GM12878 (cell line): ENCODE measurements at regions not wholly inside any gene's neighbourhood (a gene's known extent, or its start where the extent isn't known, plus 50 kb on each side); places are given as distances from the start of the nearest gene placed in this dataset.

Source experiments
- ATAC-seq: fragments of 200-7000 bp; cut with Tn5 transposase; 3 replicates; pipeline ENCODE4 v1.9.1; 2020; ENCODE audit warnings: mild to moderate bottlenecking, moderate library complexity
- BruUV-seq: library from RNA; stranded (reverse); fragments of 400-500 nt; replicated peaks from 2 replicates; lab custom pipeline; 2021; lab: Mats Ljungman, UMichigan
- CTCF ChIA-PET: fragments of 300-600 bp; sonication (Branson Sonifier 250); formaldehyde crosslinking; extraction: SDS; loops from one replicate; lab custom pipeline; 2021; ENCODE audit warnings: inconsistent platforms; lab: Yijun Ruan, JAX
- POLR2A ChIA-PET: fragments of 350-600 bp; formaldehyde crosslinking; extraction: SDS; loops from one replicate; lab custom pipeline; 2021; ENCODE audit warnings: inconsistent platforms; lab: Charles Lee
- RAD21 ChIA-PET: fragments of 300-600 bp; sonication (Branson Sonifier 250); formaldehyde crosslinking; loops from one replicate; lab custom pipeline; 2023; ENCODE audit warnings: antibody characterized with exemption; ENCODE audit not compliant: unreplicated experiment; lab: Charles Lee
- SMC1A ChIA-PET: fragments of 300-600 bp; sonication (Branson Sonifier 250); formaldehyde crosslinking; loops from one replicate; lab custom pipeline; 2023; ENCODE audit not compliant: unreplicated experiment, uncharacterized antibody; lab: Charles Lee
- DNase-seq: peaks from one replicate; pipeline ENCODE4 v3.0.0-alpha.2; 2011; ENCODE audit warnings: low read depth, low spot score
- FAIRE-seq: peaks from 3 replicates; lab custom pipeline; 2011; peaks lifted over from hg19 to GRCh38; lab: Jason Lieb, UNC
- H2AFZ ChIP-seq: 2 replicates; pipeline ENCODE4 v1.6.0; 2011; ENCODE audit warnings: low read depth, low read length, control low read depth; ENCODE audit not compliant: control insufficient read depth
- H3K27ac ChIP-seq: 2 replicates; pipeline ENCODE4 v1.5.1; 2011; ENCODE audit warnings: control low read depth; ENCODE audit not compliant: control insufficient read depth, insufficient read depth
- H3K27me3 ChIP-seq, 2 experiments: replicated peaks in 1 of 2; 2 replicates each; pipeline versions ENCODE4 v1.6.0 to v1.6.1; 2011; ENCODE audit warnings: low read length in 1 of 2; ENCODE audit not compliant: control insufficient read depth in 2 of 2, insufficient read depth in 2 of 2
- H3K36me3 ChIP-seq, 2 experiments: 2 replicates each; pipeline ENCODE4 v1.5.1; 2011; ENCODE audit warnings: low read length in 1 of 2; ENCODE audit not compliant: control insufficient read depth in 2 of 2, insufficient read depth in 2 of 2
- H3K4me1 ChIP-seq: 2 replicates; pipeline ENCODE4 v1.6.1; 2011; ENCODE audit warnings: mild to moderate bottlenecking, low read length, moderate library complexity, mixed read lengths; ENCODE audit not compliant: control insufficient read depth, insufficient read depth
- H3K4me2 ChIP-seq: 2 replicates; pipeline ENCODE4 v1.6.0; 2011; ENCODE audit warnings: control low read depth; ENCODE audit not compliant: control insufficient read depth, insufficient read depth
- H3K4me3 ChIP-seq: fragments of 200-600 bp; sonication (generic); 2 replicates; pipeline ENCODE4 v1.5.1; 2016
- H3K79me2 ChIP-seq: 2 replicates; pipeline ENCODE4 v1.6.0; 2011; ENCODE audit warnings: low read length; ENCODE audit not compliant: control insufficient read depth, insufficient read depth
- H3K9ac ChIP-seq: 2 replicates; pipeline ENCODE4 v1.8.0; 2011; ENCODE audit warnings: low read length, control low read depth, mixed read lengths; ENCODE audit not compliant: control insufficient read depth, insufficient read depth
- H3K9me3 ChIP-seq: replicated peaks from 3 replicates; pipeline ENCODE4 v1.5.1; 2011; ENCODE audit warnings: mild to moderate bottlenecking, low read length; ENCODE audit not compliant: control insufficient read depth, insufficient read depth
- H4K20me1 ChIP-seq: 2 replicates; pipeline ENCODE4 v1.6.0; 2011; ENCODE audit not compliant: control insufficient read depth, insufficient read depth
- BMI1 ChIP-seq: fragments of 450-650 bp; IDR thresholded peaks from 2 replicates; pipeline ENCODE4 v1.6.1; 2016; ENCODE audit warnings: mild to moderate bottlenecking, moderate library complexity, borderline replicate concordance
- CREB1 ChIP-seq: IDR thresholded peaks from 2 replicates; pipeline ENCODE4 v1.6.1; 2012; ENCODE audit warnings: low read depth, mild to moderate bottlenecking, inconsistent platforms
- CREM ChIP-seq: IDR thresholded peaks from 2 replicates; pipeline ENCODE4 v1.6.1; 2014; ENCODE audit warnings: antibody characterized with exemption, low read depth
- DPF2 ChIP-seq: fragments of 450-650 bp; IDR thresholded peaks from 2 replicates; pipeline ENCODE4 v1.6.1; 2017; ENCODE audit warnings: mild to moderate bottlenecking
- ETV6 ChIP-seq, 2 experiments: fragments of 450-650 bp in 1 of 2; IDR thresholded peaks in 1 of 2; conservative IDR thresholded peaks in 1 of 2; 2 replicates each; pipeline ENCODE4 v1.6.1; 2014; ENCODE audit warnings: antibody characterized with exemption in 1 of 2, borderline replicate concordance in 1 of 2, low read depth in 1 of 2, mild to moderate bottlenecking in 1 of 2, moderate library complexity in 1 of 2
- IRF4 ChIP-seq: IDR thresholded peaks from 2 replicates; pipeline ENCODE4 v1.6.1; 2011; ENCODE audit warnings: low read depth, low read length
- KAT2A ChIP-seq: conservative IDR thresholded peaks from 2 replicates; pipeline ENCODE4 v1.6.1; 2011; ENCODE audit warnings: low read depth, low read length; ENCODE audit not compliant: control insufficient read depth
- NFYB ChIP-seq: IDR thresholded peaks from 2 replicates; pipeline ENCODE4 v1.6.1; 2011; ENCODE audit warnings: low read depth, mild to moderate bottlenecking, low read length, improper control_type of control experiment, moderate library complexity; ENCODE audit not compliant: insufficient read depth
- NR2C2 ChIP-seq: IDR thresholded peaks from 2 replicates; pipeline ENCODE4 v1.6.1; 2011; ENCODE audit warnings: borderline replicate concordance, low read depth; ENCODE audit not compliant: control insufficient read depth, insufficient read length
- PKNOX1 ChIP-seq: fragments of 450-650 bp; IDR thresholded peaks from 2 replicates; pipeline ENCODE4 v1.6.1; 2016; ENCODE audit warnings: mild to moderate bottlenecking
- POLR2AphosphoS5 ChIP-seq: IDR thresholded peaks from 2 replicates; pipeline ENCODE4 v1.6.1; 2011; ENCODE audit warnings: mild to moderate bottlenecking, low read length, inconsistent platforms
- POU2F2 ChIP-seq: IDR thresholded peaks from 3 replicates; pipeline ENCODE4 v1.6.1; 2011; ENCODE audit warnings: low read depth, mild to moderate bottlenecking, low read length, borderline replicate concordance
- SMARCA5 ChIP-seq: fragments of 450-650 bp; IDR thresholded peaks from 2 replicates; pipeline ENCODE4 v1.6.1; 2017; ENCODE audit warnings: mild to moderate bottlenecking
- ZNF384 ChIP-seq: IDR thresholded peaks from 2 replicates; pipeline ENCODE4 v1.6.1; 2012; ENCODE audit warnings: low read depth, mild to moderate bottlenecking, low read length, improper control_type of control experiment, borderline replicate concordance
- WGBS: methylation state at CpG from one replicate; pipeline ENCODE4 v1.1.6; 2016; ENCODE audit warnings: low lambda C conversion rate; ENCODE audit not compliant: insufficient replicate concordance, insufficient coverage; ENCODE audit errors: missing lambda C conversion rate; 5-methylcytosine and 5-hydroxymethylcytosine counted together
- in situ Hi-C: fragments of 300-500 bp; cut with MboI; formaldehyde crosslinking; loops from 9 replicates; pipeline ENCODE4 v1.14.3; 2018; ENCODE audit warnings: mixed read lengths
- intact Hi-C: fragments of 100-400 bp; cut with micrococcal nuclease; formaldehyde crosslinking; loops from one replicate; pipeline ENCODE4 v1.14.2; 2022; ENCODE audit not compliant: unreplicated experiment
- TF ChIP-seq, protein P1 (sequence below): fragments of 450-650 bp; IDR thresholded peaks from 2 replicates; pipeline ENCODE4 v1.6.1; 2014; ENCODE audit warnings: mild to moderate bottlenecking
- TF ChIP-seq, protein P2 (sequence below): fragments of 450-650 bp; IDR thresholded peaks from 2 replicates; pipeline ENCODE4 v1.6.1; 2017; ENCODE audit warnings: low read depth, mild to moderate bottlenecking, moderate library complexity

- no peak for TF ChIP-seq KAT2A
- TF ChIP-seq DPF2: 0 out of 2 replicates have a peak, but pooled peaks have one; percentile 25
- no peak for TF ChIP-seq NR2C2
- 0 out of 2 replicates have a peak, but pooled peaks have one; percentile 24 for TF ChIP-seq IRF4
- no peak for TF ChIP-seq POLR2AphosphoS5
- no peak for TF ChIP-seq CREM
- no peak for TF ChIP-seq ETV6 (conservative IDR thresholded peaks at IDR 0.05 in 1 of 2, IDR thresholded peaks at IDR 0.05 in 1 of 2; ENCODE audit: borderline replicate concordance in 1 of 2, low read depth in 1 of 2)
- no peak for TF ChIP-seq PKNOX1
- TF ChIP-seq NFYB: peak; percentile 78
- TF ChIP-seq, protein P1, sequence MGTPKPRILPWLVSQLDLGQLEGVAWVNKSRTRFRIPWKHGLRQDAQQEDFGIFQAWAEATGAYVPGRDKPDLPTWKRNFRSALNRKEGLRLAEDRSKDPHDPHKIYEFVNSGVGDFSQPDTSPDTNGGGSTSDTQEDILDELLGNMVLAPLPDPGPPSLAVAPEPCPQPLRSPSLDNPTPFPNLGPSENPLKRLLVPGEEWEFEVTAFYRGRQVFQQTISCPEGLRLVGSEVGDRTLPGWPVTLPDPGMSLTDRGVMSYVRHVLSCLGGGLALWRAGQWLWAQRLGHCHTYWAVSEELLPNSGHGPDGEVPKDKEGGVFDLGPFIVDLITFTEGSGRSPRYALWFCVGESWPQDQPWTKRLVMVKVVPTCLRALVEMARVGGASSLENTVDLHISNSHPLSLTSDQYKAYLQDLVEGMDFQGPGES: no peak
- 0 out of 2 replicates have a peak, but pooled peaks have one; percentile 11 for TF ChIP-seq CREB1
These were observed 344.2 kb upstream of the KAZN start (continued) for GRCh38 chr1:14254251-14254650.

DNA sequence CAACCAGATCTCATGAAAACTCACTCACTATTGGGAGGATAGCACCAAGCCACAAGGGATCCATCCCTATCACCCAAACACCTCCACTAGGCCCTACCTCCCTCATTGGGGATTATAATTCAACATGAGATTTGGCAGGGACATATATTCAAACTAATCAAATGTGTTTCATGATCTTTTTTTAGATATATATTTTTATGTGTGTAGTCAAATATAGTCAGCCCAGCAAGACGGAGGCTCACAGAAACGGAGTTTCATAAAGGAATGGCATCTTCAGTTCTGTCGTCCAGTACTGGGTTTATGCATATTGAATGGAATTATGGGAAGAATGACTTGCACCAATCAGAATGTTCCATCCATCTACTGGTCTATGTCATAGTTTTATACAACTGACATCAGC is 343.3 kb upstream of the KAZN start:
- POLR2A ChIA-PET: no interaction called here
- Histone ChIP-seq H3K4me2 (no peak overlapping the region), H3K79me2 (no peaks in the 10 kb centered on the region), H3K9me3 (no peaks in the 10 kb centered on the region), H3K4me1 (no peaks in the 10 kb centered on the region), H2AFZ (no peak overlapping the region), H3K36me3 (no peaks in the 10 kb centered on the region), H4K20me1 (no peaks in the 10 kb centered on the region), H3K27me3 (no peaks in the 10 kb centered on the region), H3K27ac (no peak overlapping the region), H3K4me3 (no peak overlapping the region), H3K9ac (no peak overlapping the region)
- TF ChIP-seq BMI1: no peak
- no peak for TF ChIP-seq ZNF384
- no peak for TF ChIP-seq SMARCA5
- TF ChIP-seq POU2F2: no peak
- TF ChIP-seq, protein P2, sequence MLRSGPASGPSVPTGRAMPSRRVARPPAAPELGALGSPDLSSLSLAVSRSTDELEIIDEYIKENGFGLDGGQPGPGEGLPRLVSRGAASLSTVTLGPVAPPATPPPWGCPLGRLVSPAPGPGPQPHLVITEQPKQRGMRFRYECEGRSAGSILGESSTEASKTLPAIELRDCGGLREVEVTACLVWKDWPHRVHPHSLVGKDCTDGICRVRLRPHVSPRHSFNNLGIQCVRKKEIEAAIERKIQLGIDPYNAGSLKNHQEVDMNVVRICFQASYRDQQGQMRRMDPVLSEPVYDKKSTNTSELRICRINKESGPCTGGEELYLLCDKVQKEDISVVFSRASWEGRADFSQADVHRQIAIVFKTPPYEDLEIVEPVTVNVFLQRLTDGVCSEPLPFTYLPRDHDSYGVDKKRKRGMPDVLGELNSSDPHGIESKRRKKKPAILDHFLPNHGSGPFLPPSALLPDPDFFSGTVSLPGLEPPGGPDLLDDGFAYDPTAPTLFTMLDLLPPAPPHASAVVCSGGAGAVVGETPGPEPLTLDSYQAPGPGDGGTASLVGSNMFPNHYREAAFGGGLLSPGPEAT: no peak
- intact Hi-C loops (no loop called here), in situ Hi-C loops (no loop called here)
- SMC1A ChIA-PET: no interaction called here
- DNase-seq (no peak), ATAC-seq (no peak), FAIRE-seq (no peak)
- WGBS: 0% methylated on average over 3 of the region's 3 CpGs
- CTCF ChIA-PET: no interaction called here
- BruUV-seq: no TSS peak
- RAD21 ChIA-PET: no interaction called here
